ENCODE measurements at regions not wholly inside any gene's neighbourhood (a gene's known extent, or its start where the extent isn't known, plus 50 kb on each side); places are given as distances from the start of the nearest gene placed in this dataset.
"Not testable (repeated sequence)": the region's sequence is repeated elsewhere in the genome, so short reads cannot be mapped to it uniquely, and the experiment has no call there.

GRCh38 chr21:25161571-25161970 is 445.7 kb downstream of the MRPL39 start:
- no peaks in the 10 kb centered on the region for H4K20me1 ChIP-seq (ENCODE audit: insufficient read depth, low read length)
- Mint-ChIP-seq H3K36me3 (ENCODE audit: low read depth, unreplicated experiment) (no peaks in the 10 kb centered on the region), H3K27ac (ENCODE audit: unreplicated experiment) (no peak overlapping the region), H3K27me3 (ENCODE audit: low read depth, unreplicated experiment) (no peaks in the 10 kb centered on the region), H3K4me1 (ENCODE audit: low read depth, unreplicated experiment) (no peaks in the 10 kb centered on the region), H3K9me3 (ENCODE audit: unreplicated experiment) (peaks cover 5% of the 10 kb centered on the region), H3K4me3 (ENCODE audit: unreplicated experiment) (no peak overlapping the region)
- no peaks in the 10 kb centered on the region for H3K36me3 ChIP-seq (ENCODE audit: insufficient read depth, low read length)
- no peaks in the 10 kb centered on the region for H3K9me3 ChIP-seq (ENCODE audit: insufficient read depth, low read depth, low read length)
- no peak overlapping the region for H3K9ac ChIP-seq (ENCODE audit: low read length)
- no peak for DNase-seq (ENCODE audit: low read depth)
- FAIRE-seq: no peak
- no peaks in the 10 kb centered on the region for H3K79me2 ChIP-seq (ENCODE audit: insufficient read depth, low read length)
- H3K27ac ChIP-seq (ENCODE audit: low read depth, low read length): no peak overlapping the region
- no peak overlapping the region for H2AFZ ChIP-seq (ENCODE audit: low read depth, low read length)
- no peak overlapping the region for H3K4me3 ChIP-seq (ENCODE audit: insufficient read depth, low read depth, low read length)
- no peak overlapping the region for H3K4me2 ChIP-seq (ENCODE audit: low read length)
- H3K27me3 ChIP-seq (ENCODE audit: insufficient read depth, low read length): no peaks in the 10 kb centered on the region
- no peaks in the 10 kb centered on the region for H3K4me1 ChIP-seq (ENCODE audit: insufficient read depth, low read length)
- TF ChIP-seq EZH2 (IDR thresholded peaks at IDR 0.05; ENCODE audit: insufficient read depth, low read length): no peak
- TF ChIP-seq, protein P1, sequence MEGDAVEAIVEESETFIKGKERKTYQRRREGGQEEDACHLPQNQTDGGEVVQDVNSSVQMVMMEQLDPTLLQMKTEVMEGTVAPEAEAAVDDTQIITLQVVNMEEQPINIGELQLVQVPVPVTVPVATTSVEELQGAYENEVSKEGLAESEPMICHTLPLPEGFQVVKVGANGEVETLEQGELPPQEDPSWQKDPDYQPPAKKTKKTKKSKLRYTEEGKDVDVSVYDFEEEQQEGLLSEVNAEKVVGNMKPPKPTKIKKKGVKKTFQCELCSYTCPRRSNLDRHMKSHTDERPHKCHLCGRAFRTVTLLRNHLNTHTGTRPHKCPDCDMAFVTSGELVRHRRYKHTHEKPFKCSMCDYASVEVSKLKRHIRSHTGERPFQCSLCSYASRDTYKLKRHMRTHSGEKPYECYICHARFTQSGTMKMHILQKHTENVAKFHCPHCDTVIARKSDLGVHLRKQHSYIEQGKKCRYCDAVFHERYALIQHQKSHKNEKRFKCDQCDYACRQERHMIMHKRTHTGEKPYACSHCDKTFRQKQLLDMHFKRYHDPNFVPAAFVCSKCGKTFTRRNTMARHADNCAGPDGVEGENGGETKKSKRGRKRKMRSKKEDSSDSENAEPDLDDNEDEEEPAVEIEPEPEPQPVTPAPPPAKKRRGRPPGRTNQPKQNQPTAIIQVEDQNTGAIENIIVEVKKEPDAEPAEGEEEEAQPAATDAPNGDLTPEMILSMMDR (IDR thresholded peaks at IDR 0.05; ENCODE audit: insufficient read depth, low read depth, low read length): no peak

GRCh38 chr21:25155020-25155419 is 452.3 kb downstream of the MRPL39 start:
- not testable (repeated sequence) for H3K4me1 ChIP-seq (ENCODE audit: insufficient read depth, low read length); H3K27me3 ChIP-seq (ENCODE audit: insufficient read depth, low read length); H3K36me3 ChIP-seq (ENCODE audit: insufficient read depth, low read length); FAIRE-seq; H3K27ac ChIP-seq (ENCODE audit: low read depth, low read length); H3K4me3 ChIP-seq (ENCODE audit: insufficient read depth, low read depth, low read length); DNase-seq (ENCODE audit: low read depth); H3K36me3 Mint-ChIP-seq (ENCODE audit: low read depth, unreplicated experiment); H3K4me3 Mint-ChIP-seq (ENCODE audit: unreplicated experiment); H3K79me2 ChIP-seq (ENCODE audit: insufficient read depth, low read length); H3K4me1 Mint-ChIP-seq (ENCODE audit: low read depth, unreplicated experiment); H3K9me3 ChIP-seq (ENCODE audit: insufficient read depth, low read depth, low read length); H3K9ac ChIP-seq (ENCODE audit: low read length); H3K27me3 Mint-ChIP-seq (ENCODE audit: low read depth, unreplicated experiment); H4K20me1 ChIP-seq (ENCODE audit: insufficient read depth, low read length); H3K27ac Mint-ChIP-seq (ENCODE audit: unreplicated experiment); H2AFZ ChIP-seq (ENCODE audit: low read depth, low read length); H3K4me2 ChIP-seq (ENCODE audit: low read length)
- peaks cover 13% of the 10 kb centered on the region for H3K9me3 Mint-ChIP-seq (ENCODE audit: unreplicated experiment)

- FAIRE-seq (no peak), DNase-seq (ENCODE audit: low read depth) (no peak)
- Histone ChIP-seq H3K9ac (ENCODE audit: low read length) (no peak overlapping the region), H2AFZ (ENCODE audit: low read depth, low read length) (no peak overlapping the region), H3K9me3 (ENCODE audit: insufficient read depth, low read depth, low read length) (no peaks in the 10 kb centered on the region), H3K4me2 (ENCODE audit: low read length) (no peak overlapping the region), H3K79me2 (ENCODE audit: insufficient read depth, low read length) (no peaks in the 10 kb centered on the region), H4K20me1 (ENCODE audit: insufficient read depth, low read length) (no peaks in the 10 kb centered on the region), H3K27me3 (ENCODE audit: insufficient read depth, low read length) (no peaks in the 10 kb centered on the region), H3K4me1 (ENCODE audit: insufficient read depth, low read length) (no peaks in the 10 kb centered on the region), H3K27ac (ENCODE audit: low read depth, low read length) (no peak overlapping the region), H3K4me3 (ENCODE audit: insufficient read depth, low read depth, low read length) (no peak overlapping the region), H3K36me3 (ENCODE audit: insufficient read depth, low read length) (no peaks in the 10 kb centered on the region)
- no peak overlapping the region for H3K4me3 Mint-ChIP-seq (ENCODE audit: unreplicated experiment)
- peaks cover 6% of the 10 kb centered on the region for H3K9me3 Mint-ChIP-seq (ENCODE audit: unreplicated experiment)
- no peak overlapping the region for H3K27ac Mint-ChIP-seq (ENCODE audit: unreplicated experiment)
- TF ChIP-seq, protein P1 (IDR thresholded peaks at IDR 0.05; ENCODE audit: insufficient read depth, low read depth, low read length): no peak
- TF ChIP-seq EZH2 (IDR thresholded peaks at IDR 0.05; ENCODE audit: insufficient read depth, low read length): no peak
- no peaks in the 10 kb centered on the region for H3K4me1 Mint-ChIP-seq (ENCODE audit: low read depth, unreplicated experiment)
- no peaks in the 10 kb centered on the region for H3K36me3 Mint-ChIP-seq (ENCODE audit: low read depth, unreplicated experiment)
- no peaks in the 10 kb centered on the region for H3K27me3 Mint-ChIP-seq (ENCODE audit: low read depth, unreplicated experiment)
Observed at GRCh38 chr21:25149022-25149421, 458.3 kb downstream of the MRPL39 start.

Data from astrocyte (in vitro differentiated cells and primary cell).